ENCODE measurements at regions not wholly inside any gene's neighbourhood (a gene's known extent, or its start where the extent isn't known, plus 50 kb on each side); places are given as distances from the start of the nearest gene placed in this dataset.
"Not testable (repeated sequence)": the region's sequence is repeated elsewhere in the genome, so short reads cannot be mapped to it uniquely, and the experiment has no call there.

GRCh38 chr13:74741732-74742131 lies 607.5 kb upstream of the KLF12 start:
- intact Hi-C loops (cut with DNase I) = no loop called here
- no peaks in the 10 kb centered on the region for H3K4me1 ChIP-seq
- H3K9me3 ChIP-seq = no peaks in the 10 kb centered on the region
- DNase-seq (no peak), ATAC-seq (no peak)
- H3K36me3 ChIP-seq = no peaks in the 10 kb centered on the region
- no peaks in the 10 kb centered on the region for H3K27me3 ChIP-seq (ENCODE audit: low read depth)
- no peak overlapping the region for H3K4me3 ChIP-seq
- no peak for TF ChIP-seq CTCF (IDR thresholded peaks at IDR 0.05)
- no peak overlapping the region for H3K27ac ChIP-seq

- no peaks in the 10 kb centered on the region for H3K9me3 ChIP-seq
- no peak for TF ChIP-seq CTCF (IDR thresholded peaks at IDR 0.05)
- no peaks in the 10 kb centered on the region for H3K27me3 ChIP-seq (ENCODE audit: low read depth)
- intact Hi-C loops (cut with DNase I) = no loop called here
- ATAC-seq (no peak), DNase-seq (no peak)
- H3K36me3 ChIP-seq = no peaks in the 10 kb centered on the region
- no peak overlapping the region for H3K4me3 ChIP-seq
- no peak overlapping the region for H3K27ac ChIP-seq
- H3K4me1 ChIP-seq = no peaks in the 10 kb centered on the region
These were observed 598.7 kb upstream of the KLF12 start for GRCh38 chr13:74732736-74733385.

- ATAC-seq (no peak), DNase-seq (no peak)
- Histone ChIP-seq H3K27ac (no peak overlapping the region), H3K27me3 (ENCODE audit: low read depth) (no peaks in the 10 kb centered on the region), H3K4me1 (no peaks in the 10 kb centered on the region), H3K4me3 (no peak overlapping the region), H3K9me3 (no peaks in the 10 kb centered on the region), H3K36me3 (no peaks in the 10 kb centered on the region)
- intact Hi-C loops (cut with DNase I) = no loop called here
- no peak for TF ChIP-seq CTCF (IDR thresholded peaks at IDR 0.05)
These were observed 597.5 kb upstream of the KLF12 start for GRCh38 chr13:74731731-74732130.

GRCh38 chr13:74730556-74731331 lies 596.5 kb upstream of the KLF12 start:
- Histone ChIP-seq H3K4me3 (no peak overlapping the region), H3K36me3 (no peaks in the 10 kb centered on the region), H3K27ac (no peak overlapping the region), H3K9me3 (no peaks in the 10 kb centered on the region), H3K4me1 (no peaks in the 10 kb centered on the region), H3K27me3 (ENCODE audit: low read depth) (no peaks in the 10 kb centered on the region)
- no peak for TF ChIP-seq CTCF (IDR thresholded peaks at IDR 0.05)
- ATAC-seq (no peak), DNase-seq (no peak)
- intact Hi-C loops (cut with DNase I) = no loop called here

GRCh38 chr13:74726206-74726605 lies 592.0 kb upstream of the KLF12 start:
- ATAC-seq (no peak), DNase-seq (no peak)
- Histone ChIP-seq H3K27ac (no peak overlapping the region), H3K4me3 (no peak overlapping the region), H3K4me1 (no peaks in the 10 kb centered on the region), H3K27me3 (ENCODE audit: low read depth) (no peaks in the 10 kb centered on the region), H3K9me3 (no peaks in the 10 kb centered on the region), H3K36me3 (no peaks in the 10 kb centered on the region)
- intact Hi-C loops (cut with DNase I) = no loop called here
- TF ChIP-seq CTCF (IDR thresholded peaks at IDR 0.05) = no peak

- intact Hi-C loops (cut with DNase I); H3K27me3 ChIP-seq (ENCODE audit: low read depth); H3K27ac ChIP-seq; ATAC-seq; H3K4me3 ChIP-seq; H3K4me1 ChIP-seq; DNase-seq; H3K36me3 ChIP-seq; H3K9me3 ChIP-seq: not testable (repeated sequence)
These were observed 584.1 kb upstream of the KLF12 start for GRCh38 chr13:74718232-74718842.

All from lower lobe of right lung (tissue), 2 donors.